NCI-H1105 (cell line): ENCODE measurements at regions not wholly inside any gene's neighbourhood (a gene's known extent, or its start where the extent isn't known, plus 50 kb on each side); places are given as distances from the start of the nearest gene placed in this dataset.
"Not testable (repeated sequence)": the region's sequence is repeated elsewhere in the genome, so short reads cannot be mapped to it uniquely, and the experiment has no call there.

Source experiments
- DNase-seq: peaks from one replicate; lab custom pipeline; 2025; lab: John Stamatoyannopoulos, UW

GRCh38 chr3:191966556-191966955 is 505.6 kb downstream of the PYDC2 start:
- no peak for DNase-seq

- DNase-seq, result no peak
Measured at GRCh38 chr3:191968299-191968698, 507.3 kb downstream of the PYDC2 start.

- no peak for DNase-seq
Measured at GRCh38 chr3:191972714-191973398, 511.9 kb downstream of the PYDC2 start.

- DNase-seq, result no peak
Measured at GRCh38 chr3:191973820-191974219, 512.9 kb downstream of the PYDC2 start.

- DNase-seq, result no peak
Measured at GRCh38 chr3:191975936-191976335, 515.0 kb downstream of the PYDC2 start.

DNA sequence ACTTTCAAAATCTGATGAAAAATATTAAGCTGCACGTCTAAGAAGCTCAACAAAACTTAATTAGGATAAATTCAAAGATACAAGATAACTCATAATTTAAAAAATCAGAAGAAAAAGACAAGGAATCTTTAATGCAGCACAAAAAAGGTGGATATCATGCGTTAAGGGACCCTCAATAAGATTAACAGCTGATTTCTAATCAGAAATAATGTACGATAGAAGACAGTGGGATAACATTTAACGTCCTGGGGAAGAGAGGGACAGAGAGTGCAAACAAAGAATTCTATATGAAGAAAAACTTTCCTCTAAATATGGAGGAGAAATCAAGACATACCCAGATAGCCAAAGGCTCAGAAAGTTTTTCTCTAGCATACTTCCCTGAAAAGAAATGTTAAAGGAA is 519.5 kb downstream of the PYDC2 start:
- DNase-seq, result no peak

GRCh38 chr3:191982481-191982880 is 521.5 kb downstream of the PYDC2 start:
- no peak for DNase-seq

GRCh38 chr3:191985691-191986090 is 524.7 kb downstream of the PYDC2 start:
- DNase-seq, result no peak

DNA sequence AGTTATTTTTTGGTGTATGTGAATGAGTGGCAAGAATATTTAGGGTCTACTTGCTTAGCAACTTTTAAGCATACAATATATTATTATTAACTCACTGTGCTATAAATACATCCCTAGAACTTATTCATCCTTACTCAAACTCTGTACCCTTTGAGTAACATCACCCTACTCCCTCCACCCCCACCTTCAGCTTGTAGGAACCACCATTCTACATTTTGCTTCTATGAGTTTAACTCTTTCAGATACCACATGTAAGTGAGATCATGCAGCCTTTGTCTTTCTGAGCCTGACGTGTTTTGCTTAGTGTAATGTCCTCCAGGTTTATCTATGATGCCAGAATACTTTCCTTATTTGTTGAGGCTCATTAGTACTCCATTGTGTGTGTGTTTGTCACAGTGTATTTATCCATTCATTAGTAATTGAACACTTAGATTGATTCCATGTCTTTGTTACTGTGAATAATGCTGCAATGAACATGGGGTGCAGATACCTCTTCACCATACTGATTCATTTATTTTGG is 526.9 kb downstream of the PYDC2 start:
- DNase-seq, result no peak

GRCh38 chr3:191993952-191994351 is 533.0 kb downstream of the PYDC2 start:
- not testable (repeated sequence) for DNase-seq

DNA sequence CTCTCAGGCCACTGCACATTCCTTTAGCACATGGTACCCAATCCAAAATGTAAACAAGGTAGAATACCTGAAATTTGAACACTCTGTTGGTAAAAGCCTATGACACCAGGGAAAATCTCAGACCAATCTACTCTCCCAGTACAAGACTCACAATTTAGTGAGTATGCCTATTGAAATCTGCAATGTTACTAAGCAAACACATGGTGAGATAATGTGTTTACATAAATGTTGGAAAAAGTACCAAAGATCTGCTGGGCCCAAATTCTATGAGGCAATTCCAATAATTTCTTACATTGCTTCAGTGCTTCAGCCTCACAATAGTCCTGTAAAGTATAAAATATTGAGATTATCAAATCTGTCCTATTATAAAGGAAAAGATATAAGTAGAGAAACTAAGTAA is 536.1 kb downstream of the PYDC2 start:
- DNase-seq, result no peak

DNA sequence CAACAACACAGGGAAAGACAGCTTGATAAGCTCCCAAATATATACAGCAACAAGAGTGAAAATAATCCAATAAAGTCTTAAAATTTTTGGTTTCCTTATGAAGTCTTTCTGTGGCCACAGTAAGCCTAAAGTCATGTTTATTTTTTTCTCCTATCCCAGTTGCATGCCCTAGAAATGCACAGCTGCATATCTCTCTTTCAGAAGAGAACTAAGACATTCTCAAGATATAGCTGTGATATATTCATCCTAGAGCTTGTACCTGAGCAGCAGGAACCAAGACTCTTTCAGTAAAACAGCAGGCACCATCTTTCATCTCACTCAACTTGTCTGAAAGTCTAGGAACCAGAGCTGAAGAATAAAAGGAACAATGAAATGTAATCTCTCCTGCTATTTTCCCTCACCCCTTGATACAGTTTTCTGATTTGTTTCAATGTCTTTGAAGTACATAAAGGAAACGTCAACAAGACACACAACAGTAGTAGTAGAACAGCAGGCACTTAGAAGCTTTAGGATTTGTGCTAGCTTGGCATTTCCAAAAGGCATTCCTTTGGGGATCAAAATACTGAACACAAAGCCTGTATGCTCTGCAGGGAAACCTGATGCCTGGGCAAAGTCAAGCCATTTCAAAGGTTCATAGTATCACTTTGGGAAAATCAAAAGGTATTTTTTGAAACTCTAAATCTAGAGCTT is 536.8 kb downstream of the PYDC2 start:
- no peak for DNase-seq

DNA sequence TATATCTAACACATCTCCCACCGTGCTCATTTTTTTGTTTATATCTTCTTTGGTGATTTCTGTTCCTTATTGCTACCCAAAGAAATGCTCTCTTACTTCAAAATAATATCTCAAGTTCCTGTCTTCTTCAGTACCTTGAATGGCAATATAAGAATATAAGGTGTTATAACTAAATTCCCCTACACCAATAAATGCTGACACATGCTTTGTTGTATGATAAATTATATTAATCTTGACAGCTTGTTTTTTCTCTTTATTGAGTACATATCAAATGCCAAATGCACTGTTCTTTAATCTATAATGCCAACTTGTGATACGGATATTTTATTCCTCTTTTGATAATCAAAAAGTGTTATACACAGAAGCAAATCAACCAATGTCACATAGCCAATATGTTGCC is 540.3 kb downstream of the PYDC2 start:
- DNase-seq, result no peak

DNA sequence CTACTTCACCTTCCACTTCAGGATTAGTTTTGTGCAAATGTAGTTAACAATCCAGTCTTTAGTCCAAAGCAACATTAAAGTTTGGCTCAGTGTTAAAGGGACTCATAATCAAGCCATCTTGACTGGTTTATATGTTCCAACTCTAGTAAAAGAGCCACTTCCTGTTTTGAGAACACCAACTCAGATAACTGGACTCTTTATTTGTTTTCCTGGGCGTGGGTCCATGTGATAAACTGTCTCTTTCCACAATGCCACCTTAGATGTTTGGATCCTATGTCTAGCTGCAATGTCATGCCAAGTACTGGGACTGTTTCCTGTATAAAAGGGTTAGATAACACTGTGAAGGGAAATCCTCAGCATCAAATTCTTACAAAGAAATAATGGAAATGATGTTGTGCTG is 545.0 kb downstream of the PYDC2 start:
- DNase-seq, result no peak

DNA sequence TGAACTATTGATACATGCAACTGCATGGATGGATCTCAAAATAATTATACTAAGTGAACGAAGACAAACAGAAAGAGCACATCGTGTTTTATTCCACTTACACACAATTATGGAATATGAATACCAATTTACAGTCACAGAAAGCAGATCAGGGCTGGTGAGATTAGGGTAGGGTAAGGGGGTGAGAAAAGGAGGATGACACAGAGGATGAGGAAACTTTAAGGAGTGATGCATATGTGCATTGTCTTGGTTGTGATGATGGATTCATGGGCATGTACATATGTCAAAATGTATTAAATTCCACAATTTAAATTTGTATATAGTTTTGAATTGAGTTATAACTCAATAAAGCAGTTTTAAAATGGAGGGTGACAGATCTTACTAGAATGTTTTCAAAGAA is 548.9 kb downstream of the PYDC2 start:
- DNase-seq, result no peak

GRCh38 chr3:192010490-192010889 is 549.5 kb downstream of the PYDC2 start:
- no peak for DNase-seq

GRCh38 chr3:192011137-192011536 is 550.2 kb downstream of the PYDC2 start:
- DNase-seq, result no peak

GRCh38 chr3:192013110-192013509 is 552.1 kb downstream of the PYDC2 start:
- no peak for DNase-seq

DNA sequence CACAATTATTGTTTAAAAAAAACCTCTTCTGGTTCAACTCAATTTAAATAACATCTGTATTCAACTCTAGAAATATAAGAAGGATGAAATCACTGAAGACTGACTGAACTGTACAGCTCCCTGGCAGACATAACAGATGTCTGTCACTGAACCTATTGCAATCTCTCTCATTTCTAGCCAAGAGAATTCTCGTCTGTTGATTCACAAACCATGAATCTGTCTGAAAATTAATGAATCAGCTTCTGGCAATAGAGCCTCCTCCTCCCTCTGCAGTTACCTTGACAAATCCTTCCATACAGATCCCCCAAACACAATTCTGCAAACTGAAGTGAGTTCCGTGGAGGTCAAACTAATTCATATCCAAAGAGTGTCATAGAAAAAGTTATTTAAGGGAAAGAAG is 561.4 kb downstream of the PYDC2 start:
- DNase-seq, result no peak

DNA sequence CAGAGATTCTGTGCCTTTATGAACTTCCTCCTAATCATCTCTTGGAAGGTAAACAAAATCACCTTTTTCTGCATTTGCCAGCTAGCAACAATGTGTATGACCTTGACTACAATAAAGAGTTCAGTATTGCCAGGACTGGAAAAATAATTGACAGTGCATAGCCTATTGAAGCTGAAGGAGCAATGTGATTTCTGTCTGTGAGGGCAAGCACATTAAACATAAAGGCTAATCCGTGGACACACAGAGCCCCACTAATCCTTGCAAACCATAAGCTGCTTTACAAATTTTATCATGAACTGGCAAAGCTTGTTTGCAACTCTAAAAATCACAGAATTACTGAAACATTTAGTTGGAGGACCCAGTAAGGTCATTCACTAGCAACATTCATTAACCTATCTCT is 563.8 kb downstream of the PYDC2 start:
- DNase-seq, result no peak

DNA sequence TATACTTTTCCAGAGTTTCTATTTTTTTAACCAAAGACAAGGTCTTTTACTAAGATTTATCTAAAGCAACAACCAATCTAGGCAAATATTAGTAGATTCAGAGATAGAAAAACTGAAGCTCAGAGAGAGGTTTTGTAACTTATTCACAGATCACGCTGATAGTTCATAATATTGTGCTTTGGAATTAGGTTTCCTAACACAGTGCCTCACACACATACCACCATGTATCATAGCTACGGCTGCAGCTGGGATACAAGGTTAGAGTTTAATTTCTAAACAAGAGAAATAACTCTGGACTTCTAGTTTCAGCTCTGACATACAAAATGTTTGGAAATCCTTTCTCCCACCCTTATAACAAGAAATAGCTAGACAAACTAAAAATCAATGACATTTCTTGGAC is 565.7 kb downstream of the PYDC2 start:
- DNase-seq, result no peak

DNA sequence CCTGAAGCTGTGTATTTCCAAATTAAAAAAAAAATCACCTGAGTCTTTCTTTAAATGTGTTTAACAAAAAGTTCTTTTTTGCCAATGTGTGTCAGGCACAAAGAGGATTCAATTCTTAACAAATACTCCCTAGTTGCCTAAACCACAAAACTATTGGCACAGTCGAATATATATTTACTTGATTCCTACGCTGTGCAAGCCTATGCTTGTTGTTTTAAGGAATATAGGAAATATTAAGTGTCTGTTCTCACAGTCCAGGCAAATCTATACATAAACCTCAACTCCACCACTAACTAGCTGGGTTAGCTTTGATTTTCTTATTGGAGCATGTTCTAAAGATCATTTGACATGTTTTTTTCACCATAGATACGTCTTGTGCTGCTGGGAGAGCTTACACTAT is 571.0 kb downstream of the PYDC2 start:
- DNase-seq, result no peak

- no peak for DNase-seq
Measured at GRCh38 chr3:192033246-192033645, 572.3 kb downstream of the PYDC2 start.

DNA sequence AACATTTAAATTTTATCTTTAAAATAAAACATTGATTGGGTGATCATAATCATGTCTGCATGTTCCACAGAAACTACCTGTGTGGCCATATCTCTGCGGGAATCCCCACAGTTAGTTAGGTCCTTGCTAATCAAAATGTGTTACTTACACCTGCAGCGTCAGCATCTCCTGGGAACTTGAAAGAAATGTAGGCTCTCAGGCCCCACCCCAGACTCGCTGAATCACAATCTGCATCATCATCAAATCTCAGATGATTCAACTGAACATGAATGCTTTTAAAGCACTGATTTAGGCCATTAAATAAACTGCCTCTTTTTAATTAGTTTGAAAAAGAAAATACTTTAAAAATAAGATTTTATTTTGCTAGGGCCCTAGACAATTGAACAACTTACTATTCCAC is 577.8 kb downstream of the PYDC2 start:
- no peak for DNase-seq
